HEK293 (cell line): ENCODE measurements at regions not wholly inside any gene's neighbourhood (a gene's known extent, or its start where the extent isn't known, plus 50 kb on each side); places are given as distances from the start of the nearest gene placed in this dataset.

Experiments used
- CTCF ChIA-PET: fragments of 350-600 bp; formaldehyde crosslinking; extraction: SDS; loops from one replicate; lab custom pipeline; 2021; ENCODE audit warnings: antibody characterized with exemption; lab: Yijun Ruan, JAX
- POLR2A ChIA-PET: fragments of 300-600 bp; formaldehyde crosslinking; extraction: SDS; loops from one replicate; lab custom pipeline; 2020; ENCODE audit warnings: antibody characterized with exemption, inconsistent platforms; lab: Yijun Ruan, JAX
- H3K27ac ChIP-seq: fragments of 200-500 bp; sonication (Bioruptor generic); 2 replicates; pipeline ENCODE4 v1.5.1; 2014; ENCODE audit warnings: low read depth, low read length, control low read depth, inconsistent platforms; ENCODE audit errors: extremely low read depth
- H3K36me3 ChIP-seq, 2 experiments: fragments of 200-500 bp in 1 of 2; sonication (Bioruptor generic) in 1 of 2; 1 replicate in 1 of 2; 2 replicates in 1 of 2; pipeline ENCODE4 v1.5.1; 2014 to 2017; ENCODE audit warnings: inconsistent platforms in 2 of 2, low read length in 2 of 2; ENCODE audit not compliant: control insufficient read depth in 2 of 2, insufficient read depth in 1 of 2
- H3K4me1 ChIP-seq: fragments of 200-500 bp; sonication (Bioruptor generic); 2 replicates; pipeline ENCODE4 v1.5.1; 2014; ENCODE audit warnings: mild to moderate bottlenecking, low read length, inconsistent platforms; ENCODE audit not compliant: control insufficient read depth, insufficient read depth
- H3K4me3 ChIP-seq: 2 replicates; pipeline ENCODE4 v1.5.1; 2011; ENCODE audit warnings: low read depth, mild to moderate bottlenecking, control low read depth, low read length, moderate library complexity
- H3K9me3 ChIP-seq: fragments of 200-500 bp; sonication (Bioruptor generic); 2 replicates; pipeline ENCODE4 v1.5.1; 2014; ENCODE audit warnings: low read depth, low read length, inconsistent platforms; ENCODE audit not compliant: control insufficient read depth, insufficient read depth
- PRDM1 ChIP-seq: fragments of 450-650 bp; formaldehyde crosslinking; IDR thresholded peaks from 2 replicates; pipeline ENCODE4; 2016; ENCODE audit warnings: missing biosample characterization, missing genetic modification characterization
- PRDM4 ChIP-seq: fragments of 450-650 bp; formaldehyde crosslinking; IDR thresholded peaks from 2 replicates; pipeline ENCODE4 v1.5.1; 2017; ENCODE audit warnings: missing biosample characterization, missing genetic modification characterization
- SCRT1 ChIP-seq: fragments of 450-650 bp; formaldehyde crosslinking; IDR thresholded peaks from 2 replicates; pipeline ENCODE4 v1.5.1; 2016; ENCODE audit warnings: missing biosample characterization, missing genetic modification characterization, borderline replicate concordance
- SP2 ChIP-seq: fragments of 450-650 bp; formaldehyde crosslinking; IDR thresholded peaks from 2 replicates; pipeline ENCODE4 v1.5.1; 2016; ENCODE audit warnings: missing biosample characterization, missing genetic modification characterization
- ZBTB20 ChIP-seq: fragments of 450-650 bp; formaldehyde crosslinking; IDR thresholded peaks from 2 replicates; pipeline ENCODE4 v1.5.1; 2016; ENCODE audit warnings: missing biosample characterization, missing genetic modification characterization
- ZFHX2 ChIP-seq: fragments of 450-650 bp; formaldehyde crosslinking; conservative IDR thresholded peaks from 2 replicates; pipeline ENCODE4 v1.5.1; 2016; ENCODE audit warnings: missing biosample characterization, missing genetic modification characterization
- ZNF211 ChIP-seq: fragments of 450-650 bp; formaldehyde crosslinking; IDR thresholded peaks from 2 replicates; pipeline ENCODE4 v1.5.1; 2016; ENCODE audit warnings: low read depth, missing biosample characterization, missing genetic modification characterization
- ZNF26 ChIP-seq: fragments of 450-650 bp; formaldehyde crosslinking; IDR thresholded peaks from 2 replicates; pipeline ENCODE4 v1.5.1; 2016; ENCODE audit warnings: missing biosample characterization, missing genetic modification characterization
- ZNF280D ChIP-seq: fragments of 450-650 bp; formaldehyde crosslinking; IDR thresholded peaks from 2 replicates; pipeline ENCODE4 v1.5.1; 2016; ENCODE audit warnings: missing biosample characterization, missing genetic modification characterization
- ZNF292 ChIP-seq: fragments of 450-650 bp; formaldehyde crosslinking; IDR thresholded peaks from 2 replicates; pipeline ENCODE4 v1.5.1; 2016; ENCODE audit warnings: low read depth, missing biosample characterization, missing genetic modification characterization, borderline replicate concordance
- ZNF473 ChIP-seq: fragments of 450-650 bp; formaldehyde crosslinking; IDR thresholded peaks from 2 replicates; pipeline ENCODE4 v1.5.1; 2017; ENCODE audit warnings: missing biosample characterization, missing genetic modification characterization
- ZNF488 ChIP-seq: fragments of 450-650 bp; formaldehyde crosslinking; IDR thresholded peaks from 2 replicates; pipeline ENCODE4 v1.5.1; 2016; ENCODE audit warnings: missing biosample characterization, missing genetic modification characterization
- ZNF529 ChIP-seq: fragments of 450-650 bp; formaldehyde crosslinking; IDR thresholded peaks from 2 replicates; pipeline ENCODE4 v1.5.1; 2017; ENCODE audit warnings: missing genetic modification characterization, missing biosample characterization; ENCODE audit not compliant: insufficient replicate concordance
- ZNF549 ChIP-seq: fragments of 450-650 bp; IDR thresholded peaks from 2 replicates; pipeline ENCODE4 v1.5.1; 2018; ENCODE audit warnings: missing biosample characterization, missing genetic modification characterization, mild to moderate bottlenecking, inconsistent platforms, moderate library complexity
- ZNF639 ChIP-seq: fragments of 450-650 bp; formaldehyde crosslinking; IDR thresholded peaks from 2 replicates; pipeline ENCODE4 v1.5.1; 2016; ENCODE audit warnings: missing biosample characterization, missing genetic modification characterization
- ZNF654 ChIP-seq: fragments of 450-650 bp; formaldehyde crosslinking; IDR thresholded peaks from 2 replicates; pipeline ENCODE4 v1.5.1; 2016; ENCODE audit warnings: low read depth, missing biosample characterization, missing genetic modification characterization
- ZNF660 ChIP-seq: fragments of 450-650 bp; IDR thresholded peaks from 2 replicates; pipeline ENCODE4 v1.5.1; 2018; ENCODE audit warnings: missing biosample characterization, mild to moderate bottlenecking, missing genetic modification characterization
- ZNF664 ChIP-seq: fragments of 450-650 bp; formaldehyde crosslinking; IDR thresholded peaks from 2 replicates; pipeline ENCODE4 v1.5.1; 2016; ENCODE audit warnings: missing biosample characterization, missing genetic modification characterization
- ZNF701 ChIP-seq: fragments of 450-650 bp; formaldehyde crosslinking; IDR thresholded peaks from 2 replicates; pipeline ENCODE4 v1.5.1; 2016; ENCODE audit warnings: missing biosample characterization, missing genetic modification characterization
- ZSCAN23 ChIP-seq: fragments of 450-650 bp; formaldehyde crosslinking; IDR thresholded peaks from 2 replicates; pipeline ENCODE4 v1.5.1; 2016; ENCODE audit warnings: missing biosample characterization, missing genetic modification characterization
- ZSCAN5A ChIP-seq: fragments of 450-650 bp; formaldehyde crosslinking; IDR thresholded peaks from 2 replicates; pipeline ENCODE4 v1.5.1; 2016; ENCODE audit warnings: missing biosample characterization, missing genetic modification characterization

- peaks cover 14% of the 10 kb centered on the region for H3K4me1 ChIP-seq
- H3K27ac ChIP-seq = no peak overlapping the region
- ChIA-PET POLR2A (no interaction called here), CTCF (no interaction called here)
- no peak for TF ChIP-seq ZNF549
- no peak for TF ChIP-seq ZNF639 (tag by site-specific recombination)
- TF ChIP-seq SCRT1 = no peak
- TF ChIP-seq ZNF488 (tag by site-specific recombination) = no peak
- no peak for TF ChIP-seq ZNF701 (tag by site-specific recombination)
- no peak for TF ChIP-seq ZBTB20 (tag by site-specific recombination)
- no peak for TF ChIP-seq ZNF292
- no peak for TF ChIP-seq ZNF654 (tag by site-specific recombination)
- TF ChIP-seq ZNF529 (tag by site-specific recombination) = no peak
- TF ChIP-seq ZSCAN23 = no peak
- no peak overlapping the region for H3K4me3 ChIP-seq
- H3K36me3 ChIP-seq = no peaks in the 10 kb centered on the region
- H3K9me3 ChIP-seq = no peaks in the 10 kb centered on the region
Observed at GRCh38 chr14:71361874-71362273, 454.6 kb downstream of the PCNX1 start.

GRCh38 chr14:71362282-71362681, 455.0 kb downstream of the PCNX1 start:
- POLR2A ChIA-PET = no interaction called here
- CTCF ChIA-PET = no interaction called here
- no peaks in the 10 kb centered on the region for H3K9me3 ChIP-seq
- TF ChIP-seq ZNF664 (no peak), ZSCAN5A (tag by site-specific recombination) (no peak), ZNF211 (tag by site-specific recombination) (no peak), ZNF26 (no peak), ZNF654 (tag by site-specific recombination) (no peak), PRDM1 (tag by site-specific recombination) (no peak), ZFHX2 (tag by site-specific recombination) (no peak), PRDM4 (no peak), SP2 (no peak), ZNF473 (tag by site-specific recombination) (no peak), ZNF660 (tag by site-specific recombination) (no peak), ZNF280D (tag by site-specific recombination) (no peak)
- H3K4me3 ChIP-seq = no peak overlapping the region
- no peaks in the 10 kb centered on the region for H3K36me3 ChIP-seq
- no peak overlapping the region for H3K27ac ChIP-seq
- peaks cover 14% of the 10 kb centered on the region for H3K4me1 ChIP-seq
